HG02588 (cell line): ENCODE measurements at regions not wholly inside any gene's neighbourhood (a gene's known extent, or its start where the extent isn't known, plus 50 kb on each side); places are given as distances from the start of the nearest gene placed in this dataset.

Experiments used
- ATAC-seq: cut with Tn5 transposase; IDR thresholded peaks from one replicate; pipeline ENCODE4 v1.9.1; 2021; ENCODE audit warnings: mild to moderate bottlenecking, moderate library complexity; ENCODE audit not compliant: unreplicated experiment

- no peak for ATAC-seq
Observed at GRCh38 chr16:85288341-85288868, 176.1 kb upstream of the CIBAR2 start.

- no peak for ATAC-seq
Observed at GRCh38 chr16:85288869-85289660, 176.8 kb upstream of the CIBAR2 start.

GRCh38 chr16:85289760-85290625, 177.7 kb upstream of the CIBAR2 start:
- no peak for ATAC-seq

- no peak for ATAC-seq
Observed at GRCh38 chr16:85290626-85291301, 178.5 kb upstream of the CIBAR2 start.

- ATAC-seq, result no peak
Observed at GRCh38 chr16:85291302-85292148, 179.3 kb upstream of the CIBAR2 start.

- ATAC-seq, result no peak
Observed at GRCh38 chr16:85293458-85293857, 181.2 kb upstream of the CIBAR2 start.

GRCh38 chr16:85293904-85294642, 181.8 kb upstream of the CIBAR2 start:
- no peak for ATAC-seq

- no peak for ATAC-seq
Observed at GRCh38 chr16:85294810-85295508, 182.7 kb upstream of the CIBAR2 start.

- ATAC-seq, result no peak
Observed at GRCh38 chr16:85296859-85297660, 184.8 kb upstream of the CIBAR2 start.

- ATAC-seq, result no peak
Observed at GRCh38 chr16:85297881-85298280, 185.6 kb upstream of the CIBAR2 start.

- ATAC-seq, result no peak
Observed at GRCh38 chr16:85300406-85300968, 188.2 kb upstream of the CIBAR2 start.

GRCh38 chr16:85301231-85301630, 189.0 kb upstream of the CIBAR2 start:
- no peak for ATAC-seq

GRCh38 chr16:85302018-85302847, 190.0 kb upstream of the CIBAR2 start:
- ATAC-seq, result no peak

GRCh38 chr16:85302848-85303353, 190.6 kb upstream of the CIBAR2 start:
- ATAC-seq, result no peak

- ATAC-seq, result no peak
Observed at GRCh38 chr16:85303354-85303883, 191.1 kb upstream of the CIBAR2 start.

GRCh38 chr16:85304337-85304736, 192.1 kb upstream of the CIBAR2 start:
- ATAC-seq, result no peak
